IMR-90 (cell line): ENCODE measurements at regions not wholly inside any gene's neighbourhood (a gene's known extent, or its start where the extent isn't known, plus 50 kb on each side); places are given as distances from the start of the nearest gene placed in this dataset.

Source experiments
- ATAC-seq: fragments of 200-7000 bp; cut with Tn5 transposase; 2 replicates; pipeline ENCODE4 v1.9.1; 2020; ENCODE audit warnings: low read depth, mild to moderate bottlenecking, moderate library complexity
- BruUV-seq: library from RNA; stranded (reverse); fragments of 400-500 nt; replicated peaks from 2 replicates; lab custom pipeline; 2021; lab: Mats Ljungman, UMichigan
- CTCF ChIA-PET: fragments of 300-600 bp; formaldehyde crosslinking; extraction: SDS; loops from one replicate; lab custom pipeline; 2021; ENCODE audit warnings: antibody characterized with exemption; lab: Yijun Ruan, JAX
- POLR2A ChIA-PET: fragments of 300-600 bp; sonication (Branson Sonifier 250); formaldehyde crosslinking; loops from one replicate; lab custom pipeline; 2022; ENCODE audit warnings: antibody characterized with exemption; ENCODE audit not compliant: unreplicated experiment; lab: Charles Lee
- DNase-seq: peaks from one replicate; pipeline ENCODE4 v3.0.0; 2013
- H2AFZ ChIP-seq: replicated peaks from 2 replicates; pipeline ENCODE3; 2013; ENCODE audit warnings: low read length, mild to moderate bottlenecking; ENCODE audit not compliant: poor library complexity
- H2AK5ac ChIP-seq: 2 replicates; pipeline ENCODE4 v1.6.1; 2013; ENCODE audit warnings: low read depth, low read length, inconsistent platforms
- H2AK9ac ChIP-seq: replicated peaks from 2 replicates; pipeline ENCODE3; 2013; ENCODE audit warnings: mild to moderate bottlenecking, low read depth, low read length, moderate library complexity; ENCODE audit not compliant: poor library complexity
- H2BK120ac ChIP-seq: 2 replicates; pipeline ENCODE4 v1.6.1; 2013; ENCODE audit warnings: low read depth, low read length, inconsistent platforms
- H2BK15ac ChIP-seq: 3 replicates; pipeline ENCODE4 v1.6.1; 2013; ENCODE audit warnings: low read depth, low read length, inconsistent platforms
- H2BK20ac ChIP-seq: 2 replicates; pipeline ENCODE4 v1.6.1; 2013; ENCODE audit warnings: low read depth, mild to moderate bottlenecking, inconsistent platforms, low read length, moderate library complexity
- H2BK5ac ChIP-seq: 2 replicates; pipeline ENCODE4 v1.6.1; 2013; ENCODE audit warnings: mild to moderate bottlenecking, low read depth, low read length, inconsistent platforms; ENCODE audit not compliant: poor library complexity, severe bottlenecking
- H3K14ac ChIP-seq: replicated peaks from 2 replicates; pipeline ENCODE4 v1.6.1; 2013; ENCODE audit warnings: low read depth, low read length, inconsistent platforms
- H3K18ac ChIP-seq: 2 replicates; pipeline ENCODE4 v1.6.1; 2013; ENCODE audit warnings: low read depth, low read length, control low read depth
- H3K23ac ChIP-seq: 2 replicates; pipeline ENCODE4 v1.6.1; 2013; ENCODE audit warnings: low read depth, low read length, inconsistent platforms
- H3K27ac ChIP-seq: 2 replicates; pipeline ENCODE4 v1.5.1; 2013; ENCODE audit warnings: mild to moderate bottlenecking, control low read depth, low read length; ENCODE audit not compliant: insufficient read depth
- H3K27me3 ChIP-seq: 2 replicates; pipeline ENCODE4 v1.6.1; 2013; ENCODE audit warnings: low read length; ENCODE audit not compliant: control insufficient read depth, insufficient read depth
- H3K36me3 ChIP-seq: 2 replicates; pipeline ENCODE4 v1.6.1; 2013; ENCODE audit warnings: low read length, mixed read lengths; ENCODE audit not compliant: control insufficient read depth, insufficient read depth
- H3K4ac ChIP-seq: 2 replicates; pipeline ENCODE4 v1.6.1; 2013; ENCODE audit warnings: low read depth, low read length, inconsistent platforms
- H3K4me1 ChIP-seq: 2 replicates; pipeline ENCODE4 v1.6.1; 2013; ENCODE audit warnings: low read length, mixed read lengths; ENCODE audit not compliant: control insufficient read depth, insufficient read depth
- H3K4me2 ChIP-seq: 2 replicates; pipeline ENCODE4 v1.6.1; 2013; ENCODE audit warnings: low read depth, mild to moderate bottlenecking, control low read depth, low read length, moderate library complexity
- H3K4me3 ChIP-seq: 2 replicates; pipeline ENCODE4 v1.5.1; 2013; ENCODE audit warnings: low read depth, mild to moderate bottlenecking, control low read depth, low read length, moderate library complexity; ENCODE audit not compliant: insufficient read depth
- H3K56ac ChIP-seq: 2 replicates; pipeline ENCODE4 v1.6.1; 2013; ENCODE audit warnings: low read length, inconsistent platforms; ENCODE audit not compliant: insufficient read depth; ENCODE audit errors: extremely low read depth
- H3K79me1 ChIP-seq, 2 experiments: 2 replicates each; pipeline ENCODE4 v1.6.1; 2013; ENCODE audit warnings: low read length in 2 of 2, inconsistent platforms in 1 of 2, low read depth in 1 of 2
- H3K9ac ChIP-seq: 2 replicates; pipeline ENCODE4 v1.6.1; 2013; ENCODE audit warnings: low read depth, low read length, control low read depth
- H3K9me1 ChIP-seq: 2 replicates; pipeline ENCODE4 v1.6.1; 2013; ENCODE audit warnings: low read length, inconsistent platforms; ENCODE audit not compliant: insufficient read depth
- H3K9me3 ChIP-seq: 2 replicates; pipeline ENCODE4 v1.6.1; 2013; ENCODE audit warnings: low read length; ENCODE audit not compliant: control insufficient read depth, insufficient read depth
- H4K20me1 ChIP-seq: 2 replicates; pipeline ENCODE4 v1.6.1; 2013; ENCODE audit warnings: low read length, inconsistent platforms; ENCODE audit not compliant: insufficient read depth
- H4K5ac ChIP-seq: 2 replicates; pipeline ENCODE4 v1.6.1; 2013; ENCODE audit warnings: mild to moderate bottlenecking, low read depth, low read length, control low read depth
- H4K8ac ChIP-seq, 2 experiments: 2 replicates each; pipeline ENCODE4 v1.6.1; 2013; ENCODE audit warnings: low read depth in 2 of 2, low read length in 2 of 2, control low read depth in 1 of 2, inconsistent platforms in 1 of 2
- H4K91ac ChIP-seq: 2 replicates; pipeline ENCODE4 v1.6.1; 2013; ENCODE audit warnings: low read depth, low read length, inconsistent platforms; ENCODE audit not compliant: insufficient read depth
- BHLHE40 ChIP-seq: fragments of 150-350 bp; IDR thresholded peaks from 2 replicates; pipeline ENCODE4 v1.6.1; 2016; ENCODE audit warnings: mild to moderate bottlenecking, low read depth, low read length
- CEBPB ChIP-seq: IDR thresholded peaks from 2 replicates; pipeline ENCODE4 v1.6.1; 2012; ENCODE audit warnings: low read depth, low read length, improper control_type of control experiment
- CHD1 ChIP-seq: IDR thresholded peaks from 2 replicates; pipeline ENCODE4 v1.6.1; 2012; ENCODE audit warnings: low read depth, low read length, improper control_type of control experiment
- FOS ChIP-seq: fragments of 150-350 bp; IDR thresholded peaks from 2 replicates; pipeline ENCODE4 v1.6.1; 2016; ENCODE audit warnings: low read depth, low read length
- MAFK ChIP-seq: IDR thresholded peaks from 2 replicates; pipeline ENCODE4 v1.6.1; 2012; ENCODE audit warnings: low read depth, low read length, improper control_type of control experiment
- MAZ ChIP-seq: IDR thresholded peaks from 2 replicates; pipeline ENCODE4 v1.6.1; 2012; ENCODE audit warnings: low read depth, mild to moderate bottlenecking, low read length, improper control_type of control experiment, moderate library complexity, borderline replicate concordance
- MXI1 ChIP-seq: IDR thresholded peaks from 2 replicates; pipeline ENCODE4 v1.6.1; 2012; ENCODE audit warnings: low read depth, mild to moderate bottlenecking, low read length, moderate library complexity, borderline replicate concordance
- NFE2L2 ChIP-seq: fragments of 150-350 bp; IDR thresholded peaks from 2 replicates; pipeline ENCODE4 v1.6.1; 2016; ENCODE audit warnings: low read depth, mild to moderate bottlenecking, low read length
- POLR2A ChIP-seq: IDR thresholded peaks from 2 replicates; pipeline ENCODE4 v1.6.1; 2012; ENCODE audit warnings: mild to moderate bottlenecking, low read depth, low read length
- RAD21 ChIP-seq: IDR thresholded peaks from 2 replicates; pipeline ENCODE4 v1.6.1; 2012; ENCODE audit warnings: low read length, improper control_type of control experiment
- RCOR1 ChIP-seq: IDR thresholded peaks from 2 replicates; pipeline ENCODE4 v1.6.1; 2012; ENCODE audit warnings: mild to moderate bottlenecking, low read length, improper control_type of control experiment; ENCODE audit not compliant: insufficient replicate concordance
- RFX5 ChIP-seq: IDR thresholded peaks from 2 replicates; pipeline ENCODE4 v1.8.0; 2012; ENCODE audit warnings: low read depth, mild to moderate bottlenecking, low read length, moderate library complexity
- SMC3 ChIP-seq: fragments of 150-350 bp; IDR thresholded peaks from 2 replicates; pipeline ENCODE4 v1.6.1; 2016; ENCODE audit warnings: low read depth, mild to moderate bottlenecking, antibody characterized with exemption, low read length, moderate library complexity
- WGBS, 2 experiments: methylation state at CpG; one replicate each; pipeline versions ENCODE4 v1.1.5 to v1.1.7; 2013; ENCODE audit warnings: missing lambda C conversion rate in 2 of 2; ENCODE audit not compliant: insufficient read length in 1 of 2; ENCODE audit errors: extremely low coverage in 2 of 2; 5-methylcytosine and 5-hydroxymethylcytosine counted together
- dilution Hi-C: fragments of 300-500 bp; cut with HindIII; formaldehyde crosslinking; loops from one replicate; pipeline ENCODE4 v1.14.3; 2018; ENCODE audit warnings: low sequenced_read_pairs; ENCODE audit not compliant: unreplicated experiment
- in situ Hi-C: fragments of 300-500 bp; cut with MboI; formaldehyde crosslinking; loops from 3 replicates; pipeline ENCODE4 v1.14.3; 2019; ENCODE audit warnings: low sequenced_read_pairs, inconsistent platforms, mixed read lengths
- intact Hi-C: fragments of 100-400 bp; cut with micrococcal nuclease; formaldehyde crosslinking; loops from 2 replicates; pipeline ENCODE4 v1.10.0; 2022
- TF ChIP-seq, protein P1 (sequence below): fragments of 150-350 bp; IDR thresholded peaks from 2 replicates; pipeline ENCODE4 v1.6.1; 2017; ENCODE audit warnings: mild to moderate bottlenecking, antibody characterized with exemption, low read length, low read depth
- TF ChIP-seq, protein P2 (sequence below): fragments of 150-350 bp; IDR thresholded peaks from 2 replicates; pipeline ENCODE4 v1.6.1; 2016; ENCODE audit warnings: low read depth, mild to moderate bottlenecking, low read length, moderate library complexity, borderline replicate concordance
- TF ChIP-seq, protein P3 (sequence below): conservative IDR thresholded peaks from 2 replicates; pipeline ENCODE4 v1.5.1; 2012; ENCODE audit warnings: mild to moderate bottlenecking, low read depth, low read length, improper control_type of control experiment

DNA sequence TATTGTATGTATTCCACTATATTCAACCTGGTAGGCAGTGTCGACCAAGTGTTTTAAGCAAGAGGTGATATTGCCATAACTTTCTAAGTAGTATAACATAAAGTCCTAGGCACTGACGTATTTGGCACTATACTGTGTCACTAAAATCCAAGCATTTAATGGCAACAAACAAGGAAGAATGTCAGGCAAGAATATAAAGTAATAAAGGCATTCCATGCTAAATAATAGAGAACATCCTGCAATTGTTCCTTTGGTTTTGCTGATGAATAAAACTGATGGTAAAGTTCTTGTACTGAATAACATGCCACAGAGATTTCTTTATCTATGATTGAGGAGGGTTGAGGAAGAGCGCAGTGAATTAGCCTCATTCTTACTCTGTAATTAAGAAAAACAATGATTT is 256.9 kb downstream of the HINT1 start:
- DNase-seq: no peak
- Histone ChIP-seq H2AK9ac (no peak overlapping the region), H2AK5ac (no peak overlapping the region), H3K9me1 (no peaks in the 10 kb centered on the region), H4K8ac (no peak overlapping the region), H4K91ac (no peak overlapping the region), H3K4ac (no peak overlapping the region), H2BK20ac (no peak overlapping the region), H3K36me3 (no peaks in the 10 kb centered on the region), H2BK5ac (no peak overlapping the region), H3K9me3 (peaks cover 2% of the 10 kb centered on the region), H4K5ac (no peak overlapping the region), H3K79me1 (no peaks in the 10 kb centered on the region), H3K9ac (no peak overlapping the region), H2BK15ac (no peak overlapping the region), H4K20me1 (no peaks in the 10 kb centered on the region), H3K27me3 (no peaks in the 10 kb centered on the region), H3K56ac (no peak overlapping the region), H3K23ac (no peak overlapping the region), H3K4me2 (no peak overlapping the region), H3K4me1 (no peaks in the 10 kb centered on the region), H2AFZ (no peak overlapping the region), H3K27ac (no peak overlapping the region), H3K14ac (no peak overlapping the region), H2BK120ac (no peak overlapping the region), H3K4me3 (no peak overlapping the region), H3K18ac (no peak overlapping the region)
- in situ Hi-C loops: no loop called here
- BruUV-seq: no TSS peak
- no peak for ATAC-seq
- TF ChIP-seq RCOR1 (no peak), MXI1 (no peak), MAFK (no peak), BHLHE40 (no peak), CEBPB (no peak), FOS (no peak), MAZ (no peak), CHD1 (no peak), SMC3 (no peak), NFE2L2 (no peak), RAD21 (no peak), RFX5 (no peak), POLR2A (no peak)
- TF ChIP-seq, protein P1, sequence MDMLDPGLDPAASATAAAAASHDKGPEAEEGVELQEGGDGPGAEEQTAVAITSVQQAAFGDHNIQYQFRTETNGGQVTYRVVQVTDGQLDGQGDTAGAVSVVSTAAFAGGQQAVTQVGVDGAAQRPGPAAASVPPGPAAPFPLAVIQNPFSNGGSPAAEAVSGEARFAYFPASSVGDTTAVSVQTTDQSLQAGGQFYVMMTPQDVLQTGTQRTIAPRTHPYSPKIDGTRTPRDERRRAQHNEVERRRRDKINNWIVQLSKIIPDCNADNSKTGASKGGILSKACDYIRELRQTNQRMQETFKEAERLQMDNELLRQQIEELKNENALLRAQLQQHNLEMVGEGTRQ: no peak
- TF ChIP-seq, protein P2, sequence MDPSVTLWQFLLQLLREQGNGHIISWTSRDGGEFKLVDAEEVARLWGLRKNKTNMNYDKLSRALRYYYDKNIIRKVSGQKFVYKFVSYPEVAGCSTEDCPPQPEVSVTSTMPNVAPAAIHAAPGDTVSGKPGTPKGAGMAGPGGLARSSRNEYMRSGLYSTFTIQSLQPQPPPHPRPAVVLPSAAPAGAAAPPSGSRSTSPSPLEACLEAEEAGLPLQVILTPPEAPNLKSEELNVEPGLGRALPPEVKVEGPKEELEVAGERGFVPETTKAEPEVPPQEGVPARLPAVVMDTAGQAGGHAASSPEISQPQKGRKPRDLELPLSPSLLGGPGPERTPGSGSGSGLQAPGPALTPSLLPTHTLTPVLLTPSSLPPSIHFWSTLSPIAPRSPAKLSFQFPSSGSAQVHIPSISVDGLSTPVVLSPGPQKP: no peak
- TF ChIP-seq, protein P3, sequence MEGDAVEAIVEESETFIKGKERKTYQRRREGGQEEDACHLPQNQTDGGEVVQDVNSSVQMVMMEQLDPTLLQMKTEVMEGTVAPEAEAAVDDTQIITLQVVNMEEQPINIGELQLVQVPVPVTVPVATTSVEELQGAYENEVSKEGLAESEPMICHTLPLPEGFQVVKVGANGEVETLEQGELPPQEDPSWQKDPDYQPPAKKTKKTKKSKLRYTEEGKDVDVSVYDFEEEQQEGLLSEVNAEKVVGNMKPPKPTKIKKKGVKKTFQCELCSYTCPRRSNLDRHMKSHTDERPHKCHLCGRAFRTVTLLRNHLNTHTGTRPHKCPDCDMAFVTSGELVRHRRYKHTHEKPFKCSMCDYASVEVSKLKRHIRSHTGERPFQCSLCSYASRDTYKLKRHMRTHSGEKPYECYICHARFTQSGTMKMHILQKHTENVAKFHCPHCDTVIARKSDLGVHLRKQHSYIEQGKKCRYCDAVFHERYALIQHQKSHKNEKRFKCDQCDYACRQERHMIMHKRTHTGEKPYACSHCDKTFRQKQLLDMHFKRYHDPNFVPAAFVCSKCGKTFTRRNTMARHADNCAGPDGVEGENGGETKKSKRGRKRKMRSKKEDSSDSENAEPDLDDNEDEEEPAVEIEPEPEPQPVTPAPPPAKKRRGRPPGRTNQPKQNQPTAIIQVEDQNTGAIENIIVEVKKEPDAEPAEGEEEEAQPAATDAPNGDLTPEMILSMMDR: no peak
- POLR2A ChIA-PET: no interaction called here
- intact Hi-C loops: no loop called here
- CTCF ChIA-PET: no interaction called here
- WGBS, 2 experiments: no CpG with 5 or more reads among the region's 3 CpGs
- dilution Hi-C loops: no loop called here
